ENCODE measurements at regions not wholly inside any gene's neighbourhood (a gene's known extent, or its start where the extent isn't known, plus 50 kb on each side); places are given as distances from the start of the nearest gene placed in this dataset.

DNA sequence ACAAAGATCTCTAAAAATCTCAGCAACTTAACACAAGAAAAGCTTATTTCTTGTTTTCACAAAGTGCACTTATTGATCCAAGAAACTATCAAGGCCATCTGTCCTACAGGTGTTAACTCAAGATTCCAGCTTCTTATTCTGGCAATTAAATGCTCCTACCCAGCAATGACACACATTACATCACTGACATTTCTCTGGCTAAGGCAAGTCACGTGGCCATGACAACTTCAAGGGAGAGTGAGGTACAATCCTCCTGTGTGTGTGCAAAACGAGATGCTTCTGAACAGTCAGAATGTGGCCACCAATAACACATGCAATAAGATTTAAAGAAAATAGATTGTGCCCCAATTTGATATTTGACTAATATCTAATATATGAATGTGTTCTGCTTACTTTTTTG lies 169.3 kb upstream of the BTBD3 start:
- no peak for ATAC-seq
- H3K27me3 ChIP-seq (ENCODE audit: control insufficient read depth, insufficient read depth), result no peaks in the 10 kb centered on the region
- DNase-seq, result no peak
- no peak overlapping the region for H3K4me3 ChIP-seq (ENCODE audit: low read length)
- H3K9me3 ChIP-seq (ENCODE audit: control insufficient read depth, low read length), result no peaks in the 10 kb centered on the region
- no peaks in the 10 kb centered on the region for H3K4me1 ChIP-seq (ENCODE audit: control insufficient read depth, insufficient read depth, low read length)
- WGBS, result 45% methylated on average over 2 of the region's 2 CpGs
- no peak overlapping the region for H3K27ac ChIP-seq (ENCODE audit: low read length)
- intact Hi-C loops (cut with DNase I), result no loop called here

- 91% methylated on average over 2 of the region's 2 CpGs for WGBS
- ATAC-seq, result no peak
- Histone ChIP-seq H3K9me3 (ENCODE audit: control insufficient read depth, low read length) (no peaks in the 10 kb centered on the region), H3K27me3 (ENCODE audit: control insufficient read depth, insufficient read depth) (no peaks in the 10 kb centered on the region), H3K4me1 (ENCODE audit: control insufficient read depth, insufficient read depth, low read length) (no peaks in the 10 kb centered on the region), H3K4me3 (ENCODE audit: low read length) (no peak overlapping the region), H3K27ac (ENCODE audit: low read length) (no peak overlapping the region)
- DNase-seq, result no peak
- intact Hi-C loops (cut with DNase I), result no loop called here
These were observed 165.4 kb upstream of the BTBD3 start for GRCh38 chr20:11752336-11752735.

DNA sequence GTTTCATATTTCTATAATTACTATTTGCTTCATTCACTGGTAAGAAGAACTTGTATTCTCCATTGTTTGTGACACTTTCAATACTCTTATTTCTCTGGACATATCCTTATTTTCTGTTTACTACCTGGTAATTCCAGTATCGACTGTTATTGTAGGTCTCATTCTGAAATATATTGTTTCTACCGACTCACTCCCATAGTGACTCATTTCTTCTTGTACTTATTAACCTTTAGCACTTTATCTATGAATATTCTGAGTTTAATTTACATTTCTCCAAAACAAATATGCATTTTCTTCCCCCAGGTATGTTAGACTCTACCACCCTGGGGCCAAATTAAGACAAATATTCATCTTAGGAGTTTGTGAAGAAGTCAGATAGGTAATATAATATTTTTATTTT lies 164.5 kb upstream of the BTBD3 start:
- 93% methylated on average over 2 of the region's 2 CpGs for WGBS
- intact Hi-C loops (cut with DNase I), result no loop called here

DNA sequence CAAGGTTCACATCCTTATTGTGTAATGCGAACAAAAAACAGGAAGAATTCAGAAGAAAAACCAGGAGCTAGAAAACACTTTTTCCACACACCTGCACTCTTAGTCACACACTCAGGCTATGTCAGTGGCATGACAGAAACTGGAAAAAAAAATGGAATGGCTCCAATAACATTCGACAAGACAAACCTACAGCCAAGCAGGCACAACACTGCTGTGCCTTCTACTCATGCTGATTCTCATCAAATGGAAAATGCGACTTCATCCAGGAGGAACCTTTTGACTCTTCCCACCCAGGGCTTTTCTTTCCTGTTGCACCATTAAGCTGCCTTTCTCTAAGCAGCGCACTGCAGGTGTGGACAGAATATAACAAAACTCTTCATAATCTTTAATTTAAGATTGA lies 163.2 kb upstream of the BTBD3 start:
- DNase-seq (no peak), ATAC-seq (no peak)
- Histone ChIP-seq H3K27me3 (ENCODE audit: control insufficient read depth, insufficient read depth) (no peaks in the 10 kb centered on the region), H3K27ac (ENCODE audit: low read length) (no peak overlapping the region), H3K4me1 (ENCODE audit: control insufficient read depth, insufficient read depth, low read length) (no peaks in the 10 kb centered on the region), H3K4me3 (ENCODE audit: low read length) (no peak overlapping the region), H3K9me3 (ENCODE audit: control insufficient read depth, low read length) (no peaks in the 10 kb centered on the region)
- WGBS, result 61% methylated on average over 4 of the region's 4 CpGs
- intact Hi-C loops (cut with DNase I), result no loop called here

More for the DNA sequence above, 164.5 kb upstream of the BTBD3 start:
- H3K27me3 ChIP-seq (ENCODE audit: control insufficient read depth, insufficient read depth), result no peaks in the 10 kb centered on the region
- H3K27ac ChIP-seq (ENCODE audit: low read length), result no peak overlapping the region
- H3K4me3 ChIP-seq (ENCODE audit: low read length), result no peak overlapping the region
- no peaks in the 10 kb centered on the region for H3K4me1 ChIP-seq (ENCODE audit: control insufficient read depth, insufficient read depth, low read length)
- H3K9me3 ChIP-seq (ENCODE audit: control insufficient read depth, low read length), result no peaks in the 10 kb centered on the region
- no peak for DNase-seq
- no peak for ATAC-seq

GRCh38 chr20:11755071-11755841 lies 162.4 kb upstream of the BTBD3 start:
- Histone ChIP-seq H3K27ac (ENCODE audit: low read length) (no peak overlapping the region), H3K9me3 (ENCODE audit: control insufficient read depth, low read length) (no peaks in the 10 kb centered on the region), H3K4me3 (ENCODE audit: low read length) (no peak overlapping the region), H3K4me1 (ENCODE audit: control insufficient read depth, insufficient read depth, low read length) (no peaks in the 10 kb centered on the region), H3K27me3 (ENCODE audit: control insufficient read depth, insufficient read depth) (no peaks in the 10 kb centered on the region)
- WGBS, result 35% methylated on average over 6 of the region's 6 CpGs
- no peak for ATAC-seq
- DNase-seq, result no peak
- intact Hi-C loops (cut with DNase I), result no loop called here

- DNase-seq (no peak), ATAC-seq (no peak)
- no peak overlapping the region for H3K4me3 ChIP-seq (ENCODE audit: low read length)
- WGBS, result 70% methylated on average over 4 of the region's 4 CpGs
- intact Hi-C loops (cut with DNase I), result no loop called here
- no peaks in the 10 kb centered on the region for H3K27me3 ChIP-seq (ENCODE audit: control insufficient read depth, insufficient read depth)
- no peaks in the 10 kb centered on the region for H3K4me1 ChIP-seq (ENCODE audit: control insufficient read depth, insufficient read depth, low read length)
- H3K9me3 ChIP-seq (ENCODE audit: control insufficient read depth, low read length), result no peaks in the 10 kb centered on the region
- H3K27ac ChIP-seq (ENCODE audit: low read length), result no peak overlapping the region
These were observed 156.2 kb upstream of the BTBD3 start for GRCh38 chr20:11761497-11761896.

DNA sequence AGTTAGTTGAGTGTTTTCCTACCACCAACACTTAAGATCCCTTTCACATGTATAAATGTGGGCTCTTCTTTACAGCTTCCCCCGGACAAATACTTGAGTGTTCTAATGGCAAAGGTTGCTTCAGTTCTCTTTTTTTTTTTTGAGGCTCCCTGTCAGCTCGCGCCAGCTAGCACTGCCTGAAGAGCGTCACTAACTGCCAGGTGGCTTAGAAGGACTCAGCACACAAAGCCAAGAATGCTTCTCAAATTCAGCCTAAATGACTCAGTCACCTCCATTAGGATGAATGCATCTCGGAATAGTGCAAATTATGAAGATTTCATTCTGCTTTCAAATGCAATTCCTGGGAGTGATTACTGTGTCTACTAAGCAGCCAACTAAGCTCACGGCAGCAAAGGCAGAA lies 150.7 kb upstream of the BTBD3 start:
- WGBS, result 57% methylated on average over 6 of the region's 6 CpGs
- H3K9me3 ChIP-seq (ENCODE audit: control insufficient read depth, low read length), result no peaks in the 10 kb centered on the region
- intact Hi-C loops (cut with DNase I), result no loop called here
- H3K27me3 ChIP-seq (ENCODE audit: control insufficient read depth, insufficient read depth), result no peaks in the 10 kb centered on the region
- no peaks in the 10 kb centered on the region for H3K4me1 ChIP-seq (ENCODE audit: control insufficient read depth, insufficient read depth, low read length)
- no peak overlapping the region for H3K27ac ChIP-seq (ENCODE audit: low read length)
- no peak for DNase-seq
- ATAC-seq, result no peak
- H3K4me3 ChIP-seq (ENCODE audit: low read length), result no peak overlapping the region

DNA sequence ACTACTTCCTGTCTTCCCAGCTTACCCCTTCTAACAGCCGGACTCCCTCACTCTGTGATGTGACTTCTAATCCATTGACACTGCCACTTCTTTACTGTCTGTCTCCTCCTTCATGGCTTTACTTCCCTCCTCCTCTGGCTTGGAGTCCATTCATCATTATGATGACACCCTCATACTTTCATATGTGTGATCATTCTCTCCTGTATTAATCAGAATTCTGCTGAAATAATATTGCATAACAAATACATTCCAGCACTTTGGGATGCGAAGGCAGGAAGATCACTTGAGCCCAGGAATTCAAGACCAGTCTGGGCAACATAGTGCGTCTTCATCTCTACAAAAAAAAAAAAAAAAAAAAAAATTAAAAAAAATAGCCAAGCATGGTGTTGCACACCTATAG lies 147.9 kb upstream of the BTBD3 start:
- intact Hi-C loops (cut with DNase I), result no loop called here
- DNase-seq (no peak), ATAC-seq (no peak)
- no peak overlapping the region for H3K4me3 ChIP-seq (ENCODE audit: low read length)
- H3K27ac ChIP-seq (ENCODE audit: low read length), result no peak overlapping the region
- H3K4me1 ChIP-seq (ENCODE audit: control insufficient read depth, insufficient read depth, low read length), result no peaks in the 10 kb centered on the region
- WGBS, result 93% methylated on average over 3 of the region's 3 CpGs
- H3K27me3 ChIP-seq (ENCODE audit: control insufficient read depth, insufficient read depth), result no peaks in the 10 kb centered on the region
- H3K9me3 ChIP-seq (ENCODE audit: control insufficient read depth, low read length), result no peaks in the 10 kb centered on the region

- 97% methylated on average over 2 of the region's 2 CpGs for WGBS
- no peak overlapping the region for H3K27ac ChIP-seq (ENCODE audit: low read length)
- no peaks in the 10 kb centered on the region for H3K9me3 ChIP-seq (ENCODE audit: control insufficient read depth, low read length)
- DNase-seq (no peak), ATAC-seq (no peak)
- H3K27me3 ChIP-seq (ENCODE audit: control insufficient read depth, insufficient read depth), result no peaks in the 10 kb centered on the region
- intact Hi-C loops (cut with DNase I), result no loop called here
- H3K4me1 ChIP-seq (ENCODE audit: control insufficient read depth, insufficient read depth, low read length), result no peaks in the 10 kb centered on the region
- H3K4me3 ChIP-seq (ENCODE audit: low read length), result no peak overlapping the region
These were observed 145.4 kb upstream of the BTBD3 start for GRCh38 chr20:11772226-11772730.

DNA sequence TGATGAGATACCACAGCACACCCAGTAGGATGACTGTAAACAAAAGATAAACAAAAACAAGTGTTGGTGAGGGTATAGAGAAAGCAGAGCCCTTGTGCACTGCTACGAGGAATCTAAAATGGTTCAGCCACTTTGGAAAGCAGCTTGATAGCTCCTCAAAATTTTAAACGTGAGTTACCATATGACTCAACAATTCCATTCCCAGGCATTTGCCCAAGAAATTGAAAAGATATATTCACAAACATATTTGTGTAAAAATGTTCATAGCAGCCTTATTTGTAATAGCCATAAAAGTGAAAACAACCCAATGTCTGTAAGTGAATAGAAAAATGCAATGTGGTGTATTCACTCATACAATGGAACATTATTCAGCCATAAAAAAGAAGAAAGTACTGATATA lies 141.0 kb upstream of the BTBD3 start:
- Histone ChIP-seq H3K4me1 (ENCODE audit: control insufficient read depth, insufficient read depth, low read length) (no peaks in the 10 kb centered on the region), H3K9me3 (ENCODE audit: control insufficient read depth, low read length) (no peaks in the 10 kb centered on the region), H3K27ac (ENCODE audit: low read length) (no peak overlapping the region), H3K4me3 (ENCODE audit: low read length) (no peak overlapping the region), H3K27me3 (ENCODE audit: control insufficient read depth, insufficient read depth) (no peaks in the 10 kb centered on the region)
- ATAC-seq (no peak), DNase-seq (no peak)
- intact Hi-C loops (cut with DNase I), result no loop called here
- WGBS, result 87% methylated on average over 2 of the region's 2 CpGs

DNA sequence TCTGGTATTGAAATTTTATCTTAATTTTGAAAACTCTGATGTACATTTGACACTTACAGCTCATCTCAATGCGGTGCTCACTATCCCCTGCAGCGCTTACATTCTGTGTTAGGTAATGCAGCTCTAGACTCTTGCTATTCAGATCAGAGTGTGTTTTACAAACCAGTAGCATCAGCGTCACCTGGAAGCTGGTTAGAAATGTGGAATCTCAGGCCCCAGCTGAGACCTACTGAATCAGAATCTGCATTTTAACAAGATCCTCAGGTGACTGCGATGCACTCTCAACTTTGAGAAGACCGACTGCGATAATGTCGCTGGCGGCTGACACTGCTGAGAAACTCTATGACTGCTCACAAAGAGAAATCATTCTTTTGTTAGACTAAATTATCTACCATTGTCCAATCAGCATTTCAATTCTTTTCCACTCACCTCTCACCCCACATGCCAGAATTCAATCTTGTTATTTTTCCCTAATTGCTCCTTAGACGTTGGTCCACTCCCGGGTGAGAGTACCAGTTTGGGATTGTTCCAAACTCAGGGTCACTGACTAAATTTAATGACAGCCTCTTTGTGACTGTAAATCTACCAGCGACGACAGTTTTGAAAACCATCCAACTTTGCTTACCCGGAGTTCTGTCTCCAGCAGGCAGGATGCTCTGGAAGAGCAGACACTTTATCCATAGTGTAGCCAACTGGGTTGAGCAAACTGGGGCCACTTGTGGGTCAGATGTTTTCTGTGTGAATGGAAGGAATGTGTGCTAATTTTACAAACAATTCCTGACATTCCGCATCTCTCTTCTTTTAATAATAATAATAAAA lies 140.1 kb upstream of the BTBD3 start:
- no peak for DNase-seq
- Histone ChIP-seq H3K9me3 (ENCODE audit: control insufficient read depth, low read length) (no peaks in the 10 kb centered on the region), H3K27me3 (ENCODE audit: control insufficient read depth, insufficient read depth) (no peaks in the 10 kb centered on the region), H3K4me3 (ENCODE audit: low read length) (peak overlapping the region; percentile 36), H3K4me1 (ENCODE audit: control insufficient read depth, insufficient read depth, low read length) (no peaks in the 10 kb centered on the region), H3K27ac (ENCODE audit: low read length) (no peak overlapping the region)
- intact Hi-C loops (cut with DNase I), result no loop called here
- no peak for ATAC-seq
- 43% methylated on average over 14 of the region's 14 CpGs for WGBS

Data from right cardiac atrium (tissue), 5 donors.